LNCaP clone FGC (cell line): ENCODE measurements at regions not wholly inside any gene's neighbourhood (a gene's known extent, or its start where the extent isn't known, plus 50 kb on each side); places are given as distances from the start of the nearest gene placed in this dataset.

ENCODE experiments used
- DNase-seq: peaks from one replicate; pipeline ENCODE4 v3.0.0-alpha.2; 2011; ENCODE audit warnings: low read depth
- H3K4me3 ChIP-seq: 2 replicates; pipeline ENCODE4 v1.5.1; 2011; ENCODE audit warnings: mild to moderate bottlenecking, low read depth, low read length, control low read depth
- CTCF ChIP-seq: IDR thresholded peaks from 2 replicates; pipeline ENCODE4 v1.5.1; 2012; ENCODE audit warnings: mild to moderate bottlenecking; ENCODE audit not compliant: control insufficient read depth, insufficient read depth; ENCODE audit errors: extremely low read depth

- no peak for DNase-seq
- no peak overlapping the region for H3K4me3 ChIP-seq
- TF ChIP-seq CTCF, result no peak
These were observed 273.2 kb upstream of the CDH9 start for GRCh38 chr5:27311544-27311943.

- no peak for DNase-seq
- no peak overlapping the region for H3K4me3 ChIP-seq
- TF ChIP-seq CTCF, result no peak
These were observed 269.8 kb upstream of the CDH9 start for GRCh38 chr5:27308153-27308552.

- TF ChIP-seq CTCF, result no peak
- DNase-seq, result no peak
- no peak overlapping the region for H3K4me3 ChIP-seq
These were observed 251.8 kb upstream of the CDH9 start for GRCh38 chr5:27290172-27290571.

- no peak for TF ChIP-seq CTCF
- H3K4me3 ChIP-seq, result no peak overlapping the region
- DNase-seq, result no peak
These were observed 237.7 kb upstream of the CDH9 start for GRCh38 chr5:27276119-27276518.

GRCh38 chr5:27275345-27275744 lies 237.0 kb upstream of the CDH9 start:
- no peak for DNase-seq
- H3K4me3 ChIP-seq, result no peak overlapping the region
- TF ChIP-seq CTCF, result no peak

GRCh38 chr5:27269766-27270165 lies 231.4 kb upstream of the CDH9 start:
- no peak overlapping the region for H3K4me3 ChIP-seq
- TF ChIP-seq CTCF, result no peak
- DNase-seq, result no peak

GRCh38 chr5:27267209-27267824 lies 228.9 kb upstream of the CDH9 start:
- H3K4me3 ChIP-seq, result no peak overlapping the region
- no peak for TF ChIP-seq CTCF
- DNase-seq, result no peak
